GM23338 (cell line): ENCODE measurements at regions not wholly inside any gene's neighbourhood (a gene's known extent, or its start where the extent isn't known, plus 50 kb on each side); places are given as distances from the start of the nearest gene placed in this dataset.

ENCODE experiments used
- ATAC-seq: fragments of 200-7000 bp; cut with Tn5 transposase; 3 replicates; pipeline ENCODE4 v1.9.1; 2020
- DNase-seq: peaks from one replicate; pipeline ENCODE4 v3.0.0-alpha.2; 2015; ENCODE audit warnings: low spot score
- H2AFZ ChIP-seq: fragments of 200-600 bp; sonication (generic); 2 replicates; pipeline ENCODE4 v1.8.0; 2016; ENCODE audit warnings: antibody characterized with exemption, mild to moderate bottlenecking, moderate library complexity
- H3F3A ChIP-seq: fragments of 200-600 bp; sonication (generic); replicated peaks from 2 replicates; pipeline ENCODE4 v1.8.0; 2017; ENCODE audit warnings: antibody characterized with exemption, mixed run types, low read depth
- H3K27ac ChIP-seq: fragments of 200-600 bp; sonication (generic); 2 replicates; pipeline ENCODE4 v1.6.1; 2016; ENCODE audit warnings: low read depth
- H3K27me3 ChIP-seq: fragments of 200-600 bp; sonication (generic); 2 replicates; pipeline ENCODE4 v1.8.0; 2016; ENCODE audit warnings: mild to moderate bottlenecking, mixed run types, moderate library complexity; ENCODE audit not compliant: insufficient read depth
- H3K36me3 ChIP-seq: fragments of 200-600 bp; sonication (generic); 2 replicates; pipeline ENCODE4 v1.8.0; 2016; ENCODE audit warnings: mild to moderate bottlenecking; ENCODE audit not compliant: insufficient read depth
- H3K4me1 ChIP-seq: fragments of 200-600 bp; sonication (generic); 2 replicates; pipeline ENCODE4 v1.8.0; 2016; ENCODE audit warnings: mild to moderate bottlenecking, moderate library complexity; ENCODE audit not compliant: insufficient read depth
- H3K4me2 ChIP-seq: fragments of 200-600 bp; sonication (generic); 2 replicates; pipeline ENCODE4 v1.7.1; 2017; ENCODE audit warnings: mixed run types
- H3K4me3 ChIP-seq: fragments of 200-600 bp; sonication (generic); 2 replicates; pipeline ENCODE4 v1.6.1; 2016; ENCODE audit warnings: mixed run types
- H3K79me2 ChIP-seq: fragments of 200-600 bp; sonication (generic); replicated peaks from 2 replicates; pipeline ENCODE4 v1.8.0; 2017; ENCODE audit warnings: mild to moderate bottlenecking; ENCODE audit not compliant: insufficient read depth
- H3K9me2 ChIP-seq: fragments of 200-600 bp; sonication (generic); 2 replicates; pipeline ENCODE4 v1.8.0; 2017; ENCODE audit not compliant: insufficient read depth
- H4K20me1 ChIP-seq: fragments of 200-600 bp; sonication (generic); replicated peaks from 2 replicates; pipeline ENCODE4 v1.8.0; 2017; ENCODE audit warnings: mild to moderate bottlenecking; ENCODE audit not compliant: insufficient read depth
- H3K27ac Mint-ChIP-seq: 2 replicates; pipeline ENCODE4 v1.8.0; 2020; ENCODE audit warnings: inconsistent platforms, mild to moderate bottlenecking, moderate library complexity, mixed read lengths
- H3K27me3 Mint-ChIP-seq: 3 replicates; pipeline ENCODE4 v1.8.0; 2022; ENCODE audit warnings: low read depth, mild to moderate bottlenecking, moderate library complexity, mixed read lengths, inconsistent platforms; ENCODE audit not compliant: insufficient read depth, poor library complexity
- H3K36me3 Mint-ChIP-seq: 3 replicates; pipeline ENCODE4 v1.8.0; 2021; ENCODE audit warnings: low read depth, mild to moderate bottlenecking, inconsistent platforms, moderate library complexity, mixed read lengths
- H3K4me1 Mint-ChIP-seq: 3 replicates; pipeline ENCODE4 v1.8.0; 2020; ENCODE audit warnings: mild to moderate bottlenecking, inconsistent platforms, mixed read lengths
- H3K4me3 Mint-ChIP-seq: 3 replicates; pipeline ENCODE4 v1.8.0; 2021; ENCODE audit warnings: moderate library complexity, mild to moderate bottlenecking, inconsistent platforms, mixed read lengths
- H3K9me3 Mint-ChIP-seq: 3 replicates; pipeline ENCODE4 v1.8.0; 2020; ENCODE audit warnings: moderate library complexity, mild to moderate bottlenecking, inconsistent platforms, mixed read lengths
- CREB1 ChIP-seq: fragments of 250-450 bp; sonication (Bioruptor Pico); IDR thresholded peaks from 2 replicates; pipeline ENCODE4 v1.5.0; 2020; ENCODE audit warnings: low read depth, mild to moderate bottlenecking, moderate library complexity
- CTCF ChIP-seq, 2 experiments: fragments of 200-600 bp in 1 of 2; sonication (generic) in 1 of 2; conservative IDR thresholded peaks; 2 replicates each; pipeline versions ENCODE4 v1.5.1 to v1.6.1; 2016 to 2017; ENCODE audit warnings: antibody characterized with exemption in 2 of 2, low read depth in 2 of 2, mild to moderate bottlenecking in 2 of 2, moderate library complexity in 1 of 2
- ETS1 ChIP-seq: IDR thresholded peaks from 2 replicates; pipeline ENCODE4 v1.6.1; 2016; ENCODE audit warnings: antibody characterized with exemption
- EZH2 ChIP-seq: fragments of 200-600 bp; sonication (generic); IDR thresholded peaks from one replicate; pipeline ENCODE4 v1.8.0; 2017; ENCODE audit warnings: antibody characterized with exemption, mild to moderate bottlenecking, low read depth; ENCODE audit not compliant: unreplicated experiment
- EZH2phosphoT487 ChIP-seq: fragments of 200-600 bp; sonication (generic); IDR thresholded peaks from one replicate; pipeline ENCODE4 v1.8.1; 2018; ENCODE audit warnings: antibody characterized with exemption; ENCODE audit not compliant: unreplicated experiment
- JUNB ChIP-seq: IDR thresholded peaks from one replicate; pipeline ENCODE4 v1.6.1; 2016; ENCODE audit warnings: antibody characterized with exemption; ENCODE audit not compliant: unreplicated experiment
- NANOG ChIP-seq: IDR thresholded peaks from 2 replicates; pipeline ENCODE4 v1.6.1; 2016; ENCODE audit warnings: antibody characterized with exemption, borderline replicate concordance
- POLR2AphosphoS5 ChIP-seq: IDR thresholded peaks from 2 replicates; pipeline ENCODE4 v1.6.1; 2016; ENCODE audit warnings: antibody characterized with exemption, low read depth
- REST ChIP-seq: IDR thresholded peaks from one replicate; pipeline ENCODE4 v1.6.1; 2018; ENCODE audit warnings: antibody characterized with exemption; ENCODE audit not compliant: unreplicated experiment
- STAT1 ChIP-seq: IDR thresholded peaks from one replicate; pipeline ENCODE4 v1.6.1; 2016; ENCODE audit warnings: antibody characterized with exemption; ENCODE audit not compliant: unreplicated experiment
- ZNF114 ChIP-seq: fragments of 250-450 bp; sonication (Bioruptor Pico); IDR thresholded peaks from 2 replicates; pipeline ENCODE4 v1.5.0; 2020; ENCODE audit warnings: mild to moderate bottlenecking, moderate library complexity
- ZNF331 ChIP-seq: fragments of 250-450 bp; sonication (Bioruptor Pico); IDR thresholded peaks from 2 replicates; pipeline ENCODE4 v1.5.0; 2020; ENCODE audit warnings: low read depth, mild to moderate bottlenecking, moderate library complexity
- ZNF462 ChIP-seq: fragments of 250-450 bp; sonication (Bioruptor Pico); IDR thresholded peaks from 2 replicates; pipeline ENCODE4 v1.5.0; 2020; ENCODE audit warnings: mild to moderate bottlenecking, moderate library complexity

GRCh38 chr2:168373468-168373867, 82.6 kb upstream of the CERS6 start:
- Mint-ChIP-seq H3K36me3 (peaks cover 5% of the 10 kb centered on the region; the same call in 2 of the 3 replicates), H3K27me3 (peaks cover 2% of the 10 kb centered on the region), H3K9me3 (peaks cover 35% of the 10 kb centered on the region), H3K27ac (no peak overlapping the region), H3K4me1 (no peaks in the 10 kb centered on the region), H3K4me3 (no peak overlapping the region)
- no peaks in the 10 kb centered on the region for H3F3A ChIP-seq
- ATAC-seq = no peak
- no peak overlapping the region for H2AFZ ChIP-seq
- no peak overlapping the region for H3K4me3 ChIP-seq
- H4K20me1 ChIP-seq = no peaks in the 10 kb centered on the region
- no peak overlapping the region for H3K27ac ChIP-seq
- no peaks in the 10 kb centered on the region for H3K27me3 ChIP-seq
- TF ChIP-seq EZH2phosphoT487 (no peak), NANOG (no peak), ZNF462 (CRISPR knock-in tag) (no peak), JUNB (no peak), POLR2AphosphoS5 (no peak), ZNF331 (CRISPR knock-in tag) (no peak), REST (no peak), EZH2 (no peak), CREB1 (CRISPR knock-in tag) (no peak), CTCF (conservative IDR thresholded peaks at IDR 0.05; ENCODE audit: low read depth in 2 of 2) (no peak), ETS1 (no peak), STAT1 (no peak), ZNF114 (no peak)
- H3K36me3 ChIP-seq = no peaks in the 10 kb centered on the region
- H3K4me2 ChIP-seq = no peak overlapping the region
- no peak for DNase-seq
- H3K4me1 ChIP-seq = no peaks in the 10 kb centered on the region
- H3K9me2 ChIP-seq = no peaks in the 10 kb centered on the region
- no peaks in the 10 kb centered on the region for H3K79me2 ChIP-seq
